HEK293T (cell line): ENCODE measurements at regions not wholly inside any gene's neighbourhood (a gene's known extent, or its start where the extent isn't known, plus 50 kb on each side); places are given as distances from the start of the nearest gene placed in this dataset.

Experiments used
- CTBP1 ChIP-seq: fragments of 450-650 bp; IDR thresholded peaks from 2 replicates; pipeline ENCODE4 v1.6.1; 2016; ENCODE audit warnings: borderline replicate concordance
- ELF4 ChIP-seq: fragments of 450-650 bp; IDR thresholded peaks from 2 replicates; pipeline ENCODE4 v1.6.1; 2017; ENCODE audit warnings: antibody characterized with exemption
- FOXM1 ChIP-seq: fragments of 450-650 bp; IDR thresholded peaks from 2 replicates; pipeline ENCODE4 v1.6.1; 2017; ENCODE audit warnings: mild to moderate bottlenecking, borderline replicate concordance
- LEF1 ChIP-seq: fragments of 450-650 bp; IDR thresholded peaks from 2 replicates; pipeline ENCODE4 v1.6.1; 2017; ENCODE audit warnings: mild to moderate bottlenecking, borderline replicate concordance
- PKNOX1 ChIP-seq: fragments of 450-650 bp; IDR thresholded peaks from 2 replicates; pipeline ENCODE4 v1.6.1; 2016
- SP1 ChIP-seq: fragments of 450-650 bp; IDR thresholded peaks from 2 replicates; pipeline ENCODE4 v1.6.1; 2017
- ZNF384 ChIP-seq: fragments of 450-650 bp; IDR thresholded peaks from 2 replicates; pipeline ENCODE4 v1.6.1; 2016

- TF ChIP-seq ELF4, result no peak
- no peak for TF ChIP-seq FOXM1
- no peak for TF ChIP-seq ZNF384
- TF ChIP-seq SP1, result no peak
- no peak for TF ChIP-seq LEF1
- no peak for TF ChIP-seq PKNOX1
- no peak for TF ChIP-seq CTBP1
Measured at GRCh38 chr1:217011097-217011496, 287.9 kb upstream of the ESRRG start.
